Naive B cell (primary cell): ENCODE measurements at regions not wholly inside any gene's neighbourhood (a gene's known extent, or its start where the extent isn't known, plus 50 kb on each side); places are given as distances from the start of the nearest gene placed in this dataset.
"Not testable (repeated sequence)": the region's sequence is repeated elsewhere in the genome, so short reads cannot be mapped to it uniquely, and the experiment has no call there.

Experiments
- ATAC-seq, 2 donors: fragments of 150-1000 bp; cut with Tn5 transposase; 2 replicates each; pipeline ENCODE4 v1.10.0; 2021; ENCODE audit warnings: low read depth in 2 of 2, mild to moderate bottlenecking in 2 of 2, moderate library complexity in 2 of 2
- DNase-seq: peaks from one replicate; pipeline ENCODE4 v3.0.0; 2022
- H3K27ac Mint-ChIP-seq, 6 donors: one replicate each; pipeline ENCODE4 v1.8.0; 2020 to 2022; ENCODE audit warnings: mild to moderate bottlenecking in 6 of 6, mixed read lengths in 6 of 6, moderate library complexity in 5 of 6, inconsistent platforms in 2 of 6
- H3K27me3 Mint-ChIP-seq, 3 donors: one replicate each; pipeline ENCODE4 v1.8.0; 2021 to 2022; ENCODE audit warnings: mixed read lengths in 3 of 3, mild to moderate bottlenecking in 1 of 3
- H3K36me3 Mint-ChIP-seq, 2 donors: one replicate each; pipeline ENCODE4 v1.8.0; 2020 to 2022; ENCODE audit warnings: mixed read lengths in 2 of 2, inconsistent platforms in 1 of 2, mild to moderate bottlenecking in 1 of 2
- H3K4me1 Mint-ChIP-seq, 3 donors: one replicate each; pipeline ENCODE4 v1.8.0; 2020 to 2022; ENCODE audit warnings: mixed read lengths in 3 of 3, inconsistent platforms in 1 of 3, mild to moderate bottlenecking in 1 of 3, moderate library complexity in 1 of 3
- H3K4me3 Mint-ChIP-seq, 8 donors: one replicate each; pipeline ENCODE4 v1.8.0; 2020 to 2022; ENCODE audit warnings: mild to moderate bottlenecking in 8 of 8, mixed read lengths in 8 of 8, moderate library complexity in 8 of 8, inconsistent platforms in 2 of 8
- H3K9me3 Mint-ChIP-seq, 7 donors: one replicate each; pipeline ENCODE4 v1.8.0; 2020 to 2022; ENCODE audit warnings: mixed read lengths in 7 of 7, mild to moderate bottlenecking in 5 of 7, inconsistent platforms in 2 of 7, moderate library complexity in 1 of 7

GRCh38 chr5:53305316-53305715 is 175.1 kb upstream of the FST start:
- peaks cover 0 to 33% (median 18%) of the 10 kb centered on the region in 7 donors for H3K9me3 Mint-ChIP-seq
- ATAC-seq, DNase-seq, H3K4me3 Mint-ChIP-seq, H3K36me3 Mint-ChIP-seq, H3K27ac Mint-ChIP-seq, H3K4me1 Mint-ChIP-seq, H3K27me3 Mint-ChIP-seq: not testable (repeated sequence)

- ATAC-seq = no peak
- Mint-ChIP-seq H3K4me3 (no peak overlapping the region), H3K27me3 (peaks cover 0 to 3% (median 0%) of the 10 kb centered on the region in 3 donors), H3K4me1 (no peaks in the 10 kb centered on the region), H3K36me3 (no peaks in the 10 kb centered on the region), H3K27ac (no peak overlapping the region), H3K9me3 (peaks cover under 1 to 39% (median 18%) of the 10 kb centered on the region in 7 donors)
- no peak for DNase-seq
Observed at GRCh38 chr5:53309653-53310052, 170.8 kb upstream of the FST start.

GRCh38 chr5:53311681-53312080 is 168.7 kb upstream of the FST start:
- peaks cover 0 to 3% (median 0%) of the 10 kb centered on the region in 3 donors for H3K27me3 Mint-ChIP-seq

DNA sequence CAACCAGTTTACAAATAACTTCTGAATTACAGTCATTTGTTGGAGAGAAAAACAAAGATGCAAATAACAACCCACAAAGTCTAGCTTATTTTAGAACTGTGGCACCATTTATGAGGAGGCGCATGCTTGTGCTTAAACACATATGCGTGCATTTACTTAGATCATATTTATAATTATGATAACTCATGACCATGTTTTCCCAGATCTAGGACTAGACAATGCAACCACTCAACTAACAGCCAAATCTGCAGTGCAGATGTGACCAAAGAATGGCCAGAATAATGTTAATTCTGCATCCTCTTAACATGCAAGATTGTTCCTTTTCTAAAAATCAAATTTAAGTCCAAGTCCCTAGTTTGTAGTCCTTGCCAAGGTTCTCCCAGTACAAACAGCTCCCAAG is 167.3 kb upstream of the FST start:
- Mint-ChIP-seq H3K27ac (no peak overlapping the region), H3K36me3 (no peaks in the 10 kb centered on the region), H3K27me3 (peaks cover 0 to 3% (median 0%) of the 10 kb centered on the region in 3 donors), H3K9me3 (peaks cover 11 to 41% (median 17%) of the 10 kb centered on the region in 7 donors), H3K4me1 (no peaks in the 10 kb centered on the region), H3K4me3 (no peak overlapping the region)
- ATAC-seq = no peak
- no peak for DNase-seq

More at GRCh38 chr5:53311681-53312080, 168.7 kb upstream of the FST start:
- peaks cover 7 to 46% (median 18%) of the 10 kb centered on the region in 7 donors for H3K9me3 Mint-ChIP-seq
- DNase-seq (no peak), ATAC-seq (no peak)
- no peak overlapping the region for H3K4me3 Mint-ChIP-seq
- H3K27ac Mint-ChIP-seq = no peak overlapping the region
- H3K36me3 Mint-ChIP-seq = no peaks in the 10 kb centered on the region
- H3K4me1 Mint-ChIP-seq = no peaks in the 10 kb centered on the region

GRCh38 chr5:53318303-53318702 is 162.1 kb upstream of the FST start:
- peaks cover 9 to 32% (median 11%) of the 10 kb centered on the region in 7 donors for H3K9me3 Mint-ChIP-seq
- ATAC-seq (no peak), DNase-seq (no peak)
- H3K36me3 Mint-ChIP-seq = no peaks in the 10 kb centered on the region
- H3K4me1 Mint-ChIP-seq = no peaks in the 10 kb centered on the region
- H3K4me3 Mint-ChIP-seq = no peak overlapping the region
- H3K27ac Mint-ChIP-seq = no peak overlapping the region
- H3K27me3 Mint-ChIP-seq = peaks cover 0 to 8% (median 0%) of the 10 kb centered on the region in 3 donors

GRCh38 chr5:53319315-53319714 is 161.1 kb upstream of the FST start:
- DNase-seq (no peak), ATAC-seq (no peak)
- Mint-ChIP-seq H3K27me3 (peaks cover 0 to 8% (median 0%) of the 10 kb centered on the region in 3 donors), H3K9me3 (peaks cover 9 to 30% (median 11%) of the 10 kb centered on the region in 7 donors), H3K4me1 (no peaks in the 10 kb centered on the region), H3K36me3 (no peaks in the 10 kb centered on the region), H3K4me3 (no peak overlapping the region), H3K27ac (no peak overlapping the region)

GRCh38 chr5:53321073-53321472 is 159.4 kb upstream of the FST start:
- peaks cover 3 to 12% (median 4%) of the 10 kb centered on the region in 7 donors for H3K9me3 Mint-ChIP-seq
- DNase-seq = no peak
- H3K4me3 Mint-ChIP-seq = no peak overlapping the region
- H3K4me1 Mint-ChIP-seq = no peaks in the 10 kb centered on the region
- no peak for ATAC-seq
- H3K36me3 Mint-ChIP-seq = no peaks in the 10 kb centered on the region
- H3K27me3 Mint-ChIP-seq = peaks cover 0 to 8% (median 0%) of the 10 kb centered on the region in 3 donors
- no peak overlapping the region for H3K27ac Mint-ChIP-seq

DNA sequence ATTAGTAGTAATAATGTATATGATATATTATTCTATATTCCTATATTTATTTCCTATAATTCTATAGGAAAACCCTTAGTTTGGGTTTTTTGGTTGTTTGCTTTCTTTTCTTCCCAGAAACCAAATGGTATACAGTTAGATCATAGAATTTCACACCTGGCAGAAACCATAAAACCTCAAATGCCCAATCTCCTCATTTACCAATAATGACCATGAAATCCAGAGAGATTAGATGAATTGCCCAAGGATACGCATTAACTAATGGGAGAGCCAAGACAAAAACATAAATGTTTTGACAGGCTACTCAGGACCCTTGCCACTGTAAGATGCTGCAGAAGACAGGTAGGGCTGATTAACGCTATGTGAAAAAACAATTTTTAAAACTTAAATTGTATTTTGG is 158.7 kb upstream of the FST start:
- no peak overlapping the region for H3K4me3 Mint-ChIP-seq
- H3K9me3 Mint-ChIP-seq = peaks cover 0 to 8% (median 4%) of the 10 kb centered on the region in 7 donors
- H3K36me3 Mint-ChIP-seq = no peaks in the 10 kb centered on the region
- no peak for DNase-seq
- H3K27me3 Mint-ChIP-seq = peaks cover 0 to 8% (median 0%) of the 10 kb centered on the region in 3 donors
- ATAC-seq = no peak
- H3K27ac Mint-ChIP-seq = no peak overlapping the region
- H3K4me1 Mint-ChIP-seq = no peaks in the 10 kb centered on the region

DNA sequence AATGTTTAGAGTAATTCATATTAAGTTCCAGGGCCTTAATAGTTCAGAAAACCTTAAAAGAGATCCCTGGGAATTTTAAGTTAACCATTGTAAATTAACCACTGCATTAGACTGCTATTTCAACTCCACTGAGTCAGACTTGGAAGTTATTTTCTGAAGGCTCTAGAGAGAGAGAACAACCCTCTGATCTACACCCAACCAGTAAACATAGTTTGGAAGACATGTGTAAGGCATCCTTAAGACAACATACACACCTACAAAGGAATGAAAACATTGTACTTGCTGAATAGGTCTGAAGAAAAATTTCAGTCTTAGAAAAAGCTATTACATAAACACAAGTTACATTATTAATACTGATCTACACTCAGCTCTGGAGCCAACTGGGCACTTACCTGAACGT is 158.2 kb upstream of the FST start:
- ATAC-seq (no peak), DNase-seq (no peak)
- Mint-ChIP-seq H3K4me3 (no peak overlapping the region), H3K27ac (no peak overlapping the region), H3K36me3 (no peaks in the 10 kb centered on the region), H3K27me3 (peaks cover 0 to 8% (median 0%) of the 10 kb centered on the region in 3 donors), H3K4me1 (no peaks in the 10 kb centered on the region), H3K9me3 (peaks cover 0 to 8% (median under 1%) of the 10 kb centered on the region in 7 donors)

GRCh38 chr5:53323511-53323910 is 156.9 kb upstream of the FST start:
- no peak for ATAC-seq
- Mint-ChIP-seq H3K9me3 (peaks cover 0 to 5% (median 0%) of the 10 kb centered on the region in 7 donors), H3K27ac (no peak overlapping the region), H3K27me3 (peaks cover 0 to 5% (median 0%) of the 10 kb centered on the region in 3 donors), H3K4me3 (no peak overlapping the region), H3K36me3 (no peaks in the 10 kb centered on the region), H3K4me1 (no peaks in the 10 kb centered on the region)
- no peak for DNase-seq

DNA sequence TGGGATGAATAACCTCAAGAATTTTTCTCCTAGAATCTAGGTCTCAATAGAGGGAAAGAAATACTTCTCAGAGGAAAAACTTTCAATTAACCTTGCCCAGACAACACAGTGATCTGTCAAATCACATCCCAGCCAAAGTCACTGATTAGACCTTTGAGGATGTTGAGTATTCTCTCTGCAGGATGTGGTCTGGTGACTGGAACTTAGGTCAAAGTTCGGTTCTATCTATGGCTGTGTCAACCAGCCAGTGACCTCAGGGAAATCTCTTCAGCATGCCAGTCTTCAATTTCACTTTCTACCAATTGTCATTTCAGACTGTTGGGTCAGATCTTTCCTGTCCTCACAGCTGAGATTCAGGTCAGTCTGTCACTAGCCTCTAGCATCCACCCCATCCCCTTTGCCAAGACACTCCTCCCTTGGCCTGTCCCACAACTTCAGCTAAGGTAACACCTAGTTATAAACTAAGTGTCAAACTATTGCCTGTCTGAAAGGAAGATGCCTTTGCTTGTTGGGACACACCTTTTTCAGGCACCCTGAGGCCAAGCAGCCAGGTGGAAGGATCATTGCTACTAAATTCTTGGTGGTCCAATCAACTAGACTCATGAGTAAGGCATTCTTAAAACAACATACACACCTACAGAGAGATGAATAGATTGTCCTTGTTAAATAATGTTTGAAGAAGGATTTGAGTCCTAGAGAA is 156.3 kb upstream of the FST start:
- Mint-ChIP-seq H3K9me3 (peaks cover 0 to 5% (median 0%) of the 10 kb centered on the region in 7 donors), H3K4me1 (no peaks in the 10 kb centered on the region), H3K27ac (no peak overlapping the region), H3K4me3 (no peak overlapping the region), H3K36me3 (no peaks in the 10 kb centered on the region), H3K27me3 (peaks cover 0 to 3% (median 0%) of the 10 kb centered on the region in 3 donors)
- no peak for ATAC-seq
- DNase-seq = no peak

- Mint-ChIP-seq H3K4me3 (no peak overlapping the region), H3K36me3 (no peaks in the 10 kb centered on the region), H3K27ac (no peak overlapping the region), H3K4me1 (no peaks in the 10 kb centered on the region), H3K9me3 (peaks cover 0 to 5% (median 0%) of the 10 kb centered on the region in 7 donors), H3K27me3 (peaks cover 0 to 7% (median 0%) of the 10 kb centered on the region in 3 donors)
- DNase-seq (no peak), ATAC-seq (no peak)
Observed at GRCh38 chr5:53326424-53327153, 153.8 kb upstream of the FST start.

- H3K27me3 Mint-ChIP-seq = peaks cover 0 to 3% (median 0%) of the 10 kb centered on the region in 3 donors
- no peaks in the 10 kb centered on the region for H3K36me3 Mint-ChIP-seq
- H3K9me3 Mint-ChIP-seq = peaks cover 0 to 1% (median 0%) of the 10 kb centered on the region in 7 donors
- DNase-seq (no peak), ATAC-seq (no peak)
- no peaks in the 10 kb centered on the region for H3K4me1 Mint-ChIP-seq
- no peak overlapping the region for H3K27ac Mint-ChIP-seq
- H3K4me3 Mint-ChIP-seq = no peak overlapping the region
Observed at GRCh38 chr5:53327811-53328334, 152.6 kb upstream of the FST start.

DNA sequence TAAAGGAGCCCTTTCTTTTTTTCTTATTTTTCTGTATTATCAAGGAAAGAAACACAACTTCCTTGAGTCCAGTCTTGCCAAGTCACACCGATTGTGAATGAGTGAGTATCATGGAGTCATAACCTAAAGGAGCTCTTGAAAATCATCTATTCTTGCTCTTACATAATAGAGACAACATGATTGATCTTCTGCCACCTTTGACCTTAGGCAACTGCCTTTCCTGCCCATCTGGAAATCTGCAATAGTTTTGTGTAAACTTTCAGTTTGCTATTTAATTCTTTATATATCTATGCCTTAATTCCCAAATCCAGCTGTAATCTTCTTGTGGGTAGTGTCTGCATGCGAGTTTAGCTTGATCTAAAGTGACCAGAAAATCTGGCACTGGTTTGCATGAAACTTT is 149.9 kb upstream of the FST start:
- Mint-ChIP-seq H3K27me3 (peaks cover 0 to 3% (median 0%) of the 10 kb centered on the region in 3 donors), H3K9me3 (peaks cover 0 to 4% (median 0%) of the 10 kb centered on the region in 7 donors)

More for the DNA sequence above, 149.9 kb upstream of the FST start:
- no peak overlapping the region for H3K4me3 Mint-ChIP-seq
- no peaks in the 10 kb centered on the region for H3K36me3 Mint-ChIP-seq
- no peak for DNase-seq
- ATAC-seq = no peak
- H3K4me1 Mint-ChIP-seq = no peaks in the 10 kb centered on the region
- no peak overlapping the region for H3K27ac Mint-ChIP-seq
